NCI-H226 (cell line): ENCODE measurements at regions not wholly inside any gene's neighbourhood (a gene's known extent, or its start where the extent isn't known, plus 50 kb on each side); places are given as distances from the start of the nearest gene placed in this dataset.
"Not testable (repeated sequence)": the region's sequence is repeated elsewhere in the genome, so short reads cannot be mapped to it uniquely, and the experiment has no call there.

Experiments used
- DNase-seq: peaks from one replicate; pipeline ENCODE4 v3.0.0-alpha.2; 2015

DNA sequence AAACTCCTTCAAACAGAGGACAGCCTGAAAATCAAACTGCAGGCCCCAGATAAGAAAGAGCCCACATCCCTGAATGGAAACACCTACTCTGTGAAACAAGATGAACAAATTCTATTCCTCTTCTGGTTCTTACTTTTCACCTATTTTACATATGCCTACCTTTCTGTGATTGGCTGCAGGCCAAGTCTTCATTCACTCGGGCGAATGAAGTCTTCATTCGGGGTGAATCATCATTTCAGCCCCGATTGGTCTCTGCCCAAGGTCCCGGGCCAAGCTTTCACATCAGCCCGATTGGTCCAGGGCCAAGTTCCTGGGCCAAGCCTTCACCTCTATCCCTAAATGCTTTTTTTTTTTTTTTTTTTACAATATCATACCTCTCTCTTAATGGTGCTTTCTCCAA is 529.8 kb upstream of the ACTRT1 start:
- DNase-seq, result no peak

DNA sequence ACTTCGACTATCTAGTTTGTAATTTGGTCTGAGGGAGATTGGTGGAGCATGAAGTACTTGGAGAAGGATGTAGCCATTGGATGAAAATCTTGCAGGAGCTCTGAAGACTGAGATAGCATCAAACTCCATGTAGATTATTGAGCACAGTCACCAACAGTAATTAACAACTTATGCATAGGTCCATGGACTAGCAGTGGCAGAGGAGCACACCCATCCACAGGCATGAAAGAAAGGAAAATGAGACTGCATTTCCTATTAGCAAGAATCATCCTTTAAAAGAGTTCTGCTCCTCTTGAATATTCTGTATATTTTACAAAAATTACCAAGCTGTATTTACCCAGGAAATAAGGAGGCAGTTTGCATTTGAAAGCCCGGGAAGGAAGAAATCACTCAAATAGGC is 529.4 kb upstream of the ACTRT1 start:
- no peak for DNase-seq

DNA sequence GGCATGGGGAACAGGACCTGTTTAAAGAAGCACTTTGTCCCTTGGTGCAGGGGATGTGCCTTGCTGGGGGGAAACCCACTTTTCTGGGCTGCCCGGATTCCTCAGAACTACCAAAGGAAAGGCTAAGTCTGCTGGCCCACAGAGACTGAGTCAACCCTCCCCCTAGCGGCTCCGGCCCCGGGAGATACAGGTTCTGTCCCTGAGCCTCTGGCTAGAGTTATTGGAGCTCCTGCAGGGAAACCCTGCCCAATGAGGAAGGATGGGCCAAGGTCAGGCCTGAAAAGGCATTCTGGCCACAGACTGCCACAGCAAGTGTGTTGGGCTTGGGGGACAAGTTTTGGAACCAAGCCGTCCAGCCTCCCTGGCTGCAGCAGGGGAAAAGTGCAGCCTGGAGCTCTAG is 490.9 kb upstream of the ACTRT1 start:
- no peak for DNase-seq

DNA sequence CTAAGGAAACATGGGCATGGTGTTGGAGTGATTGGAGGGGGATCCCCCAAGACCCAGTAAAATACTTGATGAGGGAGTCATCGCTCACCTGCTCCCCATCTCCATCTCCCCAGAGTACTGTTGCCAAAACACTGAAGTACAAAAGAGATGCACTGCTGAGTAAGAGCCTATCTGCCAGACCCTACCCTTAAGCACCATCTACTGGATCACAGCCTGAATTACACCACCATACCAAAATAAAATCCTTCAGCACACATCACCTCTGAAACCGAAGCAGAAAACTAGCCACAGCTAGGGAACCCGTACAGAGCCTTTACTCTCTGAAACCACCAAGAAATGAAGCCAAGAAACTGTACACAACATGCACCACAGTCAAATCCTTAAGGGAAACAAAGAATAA is 466.3 kb upstream of the ACTRT1 start:
- DNase-seq, result no peak

DNA sequence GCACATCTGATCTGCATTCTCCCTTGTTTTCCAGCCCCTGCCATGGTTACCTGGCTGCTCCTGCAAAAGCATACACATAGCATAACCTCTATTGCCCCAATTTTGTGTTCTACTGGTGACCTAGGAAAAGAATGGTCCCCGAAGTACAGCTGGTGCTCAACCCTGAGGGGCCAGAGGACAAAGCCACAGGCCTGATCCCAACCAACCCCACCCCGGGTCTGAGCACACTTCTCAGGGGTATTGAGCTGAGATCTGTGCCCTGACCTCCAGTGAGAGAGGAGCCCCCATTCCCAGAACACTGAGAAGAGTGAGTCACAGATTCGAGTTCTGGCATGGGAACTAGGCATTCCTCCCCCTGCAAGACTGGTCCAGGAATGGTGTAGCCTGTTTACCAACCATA is 465.5 kb upstream of the ACTRT1 start:
- DNase-seq, result no peak

DNA sequence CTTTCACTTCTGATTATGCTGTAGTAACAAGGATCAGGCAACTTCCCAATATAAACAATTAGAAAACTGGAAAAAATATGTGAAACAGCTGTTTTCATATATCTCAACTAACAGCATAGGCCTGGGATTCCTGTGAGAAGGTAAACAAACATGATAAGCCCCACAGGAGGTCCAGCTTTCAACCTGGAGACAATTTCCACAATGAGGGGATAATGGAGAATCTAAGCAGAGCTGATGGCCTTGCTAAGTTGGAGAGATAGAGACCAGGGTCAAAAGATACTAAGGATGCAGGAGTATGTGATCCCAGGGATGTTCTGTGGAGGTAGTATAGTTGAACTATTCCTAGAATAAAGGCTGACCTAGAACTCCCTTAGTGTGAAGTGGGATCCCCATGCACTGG is 452.3 kb upstream of the ACTRT1 start:
- DNase-seq, result no peak

DNA sequence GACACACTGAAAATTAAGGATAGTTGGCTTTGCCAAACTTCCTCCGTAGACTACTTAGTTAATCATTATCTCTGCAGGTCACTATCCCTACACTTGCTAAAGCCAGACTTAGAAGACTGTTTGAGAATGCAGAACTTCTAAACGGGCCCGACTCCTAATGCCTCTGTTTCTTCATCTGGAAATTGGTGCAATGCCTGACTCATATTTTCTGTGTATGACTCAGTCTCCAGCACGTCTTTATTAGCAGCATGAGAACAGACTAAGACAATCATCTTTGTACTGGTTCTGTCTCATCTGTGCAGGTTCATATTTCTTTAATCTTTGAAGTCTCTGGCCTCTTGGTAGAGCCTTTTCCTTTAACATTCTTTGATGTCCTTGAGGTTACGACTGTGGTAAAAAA is 411.9 kb upstream of the ACTRT1 start:
- no peak for DNase-seq

DNA sequence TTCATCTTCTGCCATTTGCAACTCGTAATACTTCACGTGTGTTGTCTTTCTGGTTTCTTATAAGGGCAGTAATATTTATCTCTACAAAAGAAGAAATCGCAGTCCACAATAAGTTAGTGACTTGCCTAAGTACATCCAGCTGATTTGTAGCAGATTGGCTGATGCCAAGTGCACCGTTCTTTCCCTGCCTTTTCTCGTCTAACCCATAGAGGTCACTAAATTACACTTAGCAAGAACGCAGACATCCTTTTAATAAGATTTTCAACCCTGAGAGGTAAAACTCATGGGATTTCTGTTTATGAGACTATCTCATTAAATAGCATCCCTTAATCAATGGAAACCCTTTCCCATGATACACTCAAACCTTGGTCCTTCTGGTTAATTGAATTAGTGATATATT is 408.6 kb upstream of the ACTRT1 start:
- DNase-seq, result no peak

DNA sequence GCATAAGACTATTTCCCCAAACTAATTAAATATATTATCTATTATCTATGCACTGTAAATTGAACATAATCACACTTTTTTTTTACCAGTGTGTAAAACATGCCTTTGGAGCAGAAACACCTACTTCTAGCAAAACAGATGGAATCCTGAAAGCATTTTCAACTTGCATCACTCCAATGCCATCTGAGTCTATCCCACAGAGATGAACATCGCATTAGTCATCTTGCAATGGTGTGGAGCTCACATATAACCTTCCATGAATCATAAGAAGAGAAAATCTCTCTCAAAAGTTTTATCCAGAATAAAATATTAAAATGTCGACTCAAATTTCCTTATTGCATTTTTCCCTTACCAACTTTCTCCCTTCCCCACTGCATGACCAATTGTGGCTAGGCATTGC is 406.7 kb upstream of the ACTRT1 start:
- DNase-seq, result no peak

DNA sequence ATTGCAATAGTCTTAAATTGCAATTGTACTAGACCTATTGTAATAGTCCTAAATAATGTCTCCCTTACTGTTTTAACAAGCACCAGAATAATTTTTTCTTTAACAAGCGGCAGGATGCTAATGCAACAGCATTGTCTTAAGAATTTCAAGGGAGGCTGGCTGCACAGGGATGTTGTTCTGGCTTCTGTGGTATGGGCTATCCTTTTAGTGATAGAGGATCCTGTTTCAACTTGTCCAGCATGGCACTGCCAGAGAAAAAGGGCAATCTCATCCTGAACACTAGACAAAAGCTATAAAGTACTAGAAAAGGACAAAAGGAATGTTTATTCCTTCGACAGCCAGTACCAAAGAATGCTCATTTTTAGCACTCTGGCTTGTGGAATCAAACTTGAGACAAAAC is 405.5 kb upstream of the ACTRT1 start:
- no peak for DNase-seq

DNA sequence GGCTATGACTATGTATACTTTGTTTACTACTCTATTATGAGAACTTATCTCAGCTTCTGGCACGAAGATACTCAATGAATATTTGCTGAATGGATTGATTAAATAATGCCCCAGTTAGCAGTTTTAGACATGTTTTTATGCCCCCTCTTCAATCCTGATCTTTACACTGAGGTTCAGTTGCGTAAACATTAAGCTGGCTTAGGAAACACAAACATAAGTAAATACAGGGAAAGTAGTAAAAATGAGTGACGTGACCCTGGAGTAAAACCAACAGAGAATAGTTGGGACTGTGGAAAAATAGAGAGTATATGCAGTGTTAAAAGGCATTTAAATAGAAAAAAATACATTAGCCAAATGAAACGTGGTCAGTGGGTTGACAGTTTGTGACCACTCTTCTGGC is 387.0 kb upstream of the ACTRT1 start:
- DNase-seq, result no peak

DNA sequence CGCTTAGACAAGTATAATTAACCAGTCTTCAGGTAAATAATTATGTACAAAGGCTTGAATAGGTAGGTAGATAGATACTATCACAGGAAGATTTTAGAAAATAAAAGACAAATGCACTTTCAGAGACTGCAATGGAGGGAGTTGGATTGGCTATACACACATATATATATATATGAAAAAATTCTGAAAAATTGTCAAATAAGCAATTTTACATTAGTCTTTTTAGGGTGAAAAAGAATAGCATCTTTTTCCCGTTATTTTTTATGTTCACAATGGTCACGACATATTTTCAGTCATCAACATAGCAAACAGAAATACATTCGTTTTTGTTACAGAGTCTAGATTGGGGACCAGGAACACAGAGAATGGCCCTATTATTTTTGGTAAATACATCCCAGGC is 385.9 kb upstream of the ACTRT1 start:
- no peak for DNase-seq

DNA sequence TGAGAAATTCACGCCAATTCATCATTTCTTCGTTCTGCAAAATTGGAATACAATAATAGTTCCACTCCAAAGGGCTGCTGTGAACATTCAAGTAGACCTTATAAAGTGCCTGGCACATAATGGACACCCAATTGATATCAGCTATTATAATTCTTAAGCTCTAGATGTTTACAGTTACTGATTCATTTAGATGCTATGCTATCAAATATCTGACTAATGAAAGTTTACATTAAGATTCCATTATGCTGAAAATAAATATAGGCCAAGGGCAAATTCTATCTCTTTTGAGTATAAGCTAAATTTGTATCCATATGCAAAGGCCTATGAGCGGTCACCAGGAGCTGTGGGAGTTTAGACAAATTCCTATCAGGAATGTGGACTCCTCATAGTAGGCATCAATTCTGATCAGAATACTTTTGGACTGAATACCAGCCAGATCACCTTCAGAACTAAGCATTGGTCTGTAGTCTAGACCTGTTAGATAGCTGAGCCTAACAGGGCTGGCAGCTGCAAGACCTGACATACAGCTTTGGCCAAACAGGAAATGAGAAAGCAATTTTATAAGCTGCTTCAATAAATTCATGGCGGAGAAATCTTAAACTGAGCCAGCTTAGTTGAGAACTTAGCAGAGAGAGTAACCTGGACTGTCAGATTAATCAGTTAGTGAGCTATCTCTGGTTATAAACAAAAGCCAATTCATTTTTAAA is 384.3 kb upstream of the ACTRT1 start:
- DNase-seq, result no peak

DNA sequence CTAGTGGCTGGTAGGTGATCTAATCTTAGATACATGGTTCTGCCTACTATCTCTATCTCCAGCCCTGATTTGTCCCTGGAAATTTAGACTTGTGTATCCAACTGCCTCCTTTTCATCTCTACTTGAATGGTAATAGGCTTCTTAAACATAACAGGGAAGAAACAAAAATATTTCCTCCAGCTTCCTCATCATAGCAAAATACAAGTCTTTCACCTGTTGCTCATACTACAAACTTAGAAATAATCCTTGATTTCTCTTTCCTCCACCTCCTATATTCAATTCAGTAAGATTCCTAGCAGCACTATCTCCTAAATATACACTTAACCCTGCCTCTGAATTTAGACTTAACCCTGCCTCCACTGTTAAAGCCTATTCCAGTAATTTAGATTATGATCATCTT is 373.3 kb upstream of the ACTRT1 start:
- DNase-seq, result no peak

DNA sequence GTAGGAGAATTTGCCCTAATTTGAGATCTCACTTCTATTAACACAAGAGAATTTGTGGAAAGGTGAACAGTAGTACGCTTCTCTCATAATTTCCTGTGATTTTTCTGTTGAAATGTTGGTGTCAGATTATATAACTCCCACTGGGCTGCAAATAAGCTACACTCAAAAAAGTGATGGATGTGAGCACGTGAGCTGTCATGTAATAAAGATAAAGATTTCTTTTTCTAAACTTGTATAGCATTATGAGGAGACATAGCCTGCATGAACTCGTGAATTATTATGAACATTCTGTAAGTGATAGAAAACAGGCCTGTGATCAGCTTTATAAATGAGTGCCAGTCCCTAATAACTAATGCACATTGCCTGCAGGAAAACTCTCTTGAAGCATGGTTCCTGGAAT is 356.6 kb upstream of the ACTRT1 start:
- no peak for DNase-seq

DNA sequence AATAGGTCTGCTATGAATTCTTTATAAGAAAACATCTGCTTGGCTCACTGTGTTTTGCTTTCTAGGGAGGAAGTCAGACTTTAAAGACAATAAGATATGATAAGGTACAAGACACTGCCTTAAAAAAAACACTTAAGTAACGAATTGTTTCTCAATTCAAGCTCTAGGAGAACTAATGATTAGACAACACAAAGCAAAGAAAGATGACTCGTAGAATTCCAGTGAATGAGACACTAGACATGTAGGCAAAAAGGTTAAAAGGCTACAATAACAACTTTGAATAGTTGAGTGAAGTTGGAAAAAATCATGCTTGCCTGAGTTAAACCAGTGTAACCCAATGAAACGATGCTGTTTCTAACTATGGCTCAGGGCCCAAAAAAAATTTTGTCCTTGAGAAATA is 344.4 kb upstream of the ACTRT1 start:
- no peak for DNase-seq

DNA sequence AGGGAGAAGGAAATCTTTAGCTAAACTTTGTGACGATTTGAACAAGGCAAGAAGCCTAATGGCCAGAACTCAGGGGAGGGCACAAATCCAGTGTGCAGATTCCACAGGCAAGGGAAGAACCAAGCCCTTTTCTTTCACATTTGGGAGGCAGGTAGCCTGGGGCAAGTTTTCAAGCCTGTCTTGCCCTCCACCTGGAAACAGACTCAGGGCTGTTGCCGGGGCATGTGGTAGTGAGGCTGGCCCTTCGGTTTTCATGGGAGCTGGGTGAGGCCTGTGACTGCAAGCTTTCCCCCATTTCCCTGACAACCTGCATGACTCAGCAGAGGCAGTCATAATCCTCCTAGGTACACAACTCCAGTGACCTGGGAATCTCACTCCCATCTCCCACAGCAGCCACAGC is 331.6 kb upstream of the ACTRT1 start:
- DNase-seq, result not testable (repeated sequence)

DNA sequence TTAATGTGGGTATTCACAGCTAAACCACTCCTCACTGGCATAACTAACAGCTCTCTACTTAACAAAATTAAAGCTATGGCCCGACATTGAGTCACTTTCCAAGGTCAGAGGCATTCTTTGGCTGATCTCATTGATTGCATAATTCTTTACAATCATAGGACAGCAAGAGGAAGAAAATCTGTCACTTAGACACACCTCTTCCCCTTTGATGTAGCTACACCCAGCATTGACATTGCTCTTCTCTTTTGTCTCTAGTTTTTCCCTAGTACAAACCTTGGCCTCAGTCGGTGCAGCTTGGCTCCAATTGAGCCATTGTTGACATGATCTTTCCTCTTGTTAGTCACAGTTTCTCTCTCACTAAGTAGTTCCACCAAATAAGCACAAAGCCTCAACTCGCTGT is 313.3 kb upstream of the ACTRT1 start:
- no peak for DNase-seq

DNA sequence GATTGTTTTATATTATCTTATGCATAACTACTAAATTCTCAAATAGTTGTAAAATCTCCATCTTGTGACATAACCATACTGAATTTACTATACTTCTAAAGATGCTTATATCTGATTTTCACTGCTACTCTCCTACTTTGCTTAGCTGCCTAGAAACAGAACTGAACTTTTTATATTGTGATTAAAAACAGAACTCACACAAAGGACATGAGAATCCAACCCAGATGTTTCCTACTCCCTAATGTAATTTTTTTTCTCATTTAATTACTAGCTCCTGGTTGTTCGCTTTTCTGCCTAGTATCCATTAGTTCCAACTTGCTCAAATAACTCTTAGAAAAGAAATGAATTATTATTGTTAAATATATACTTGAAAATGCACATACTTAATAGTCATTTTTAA is 283.5 kb upstream of the ACTRT1 start:
- DNase-seq, result no peak

DNA sequence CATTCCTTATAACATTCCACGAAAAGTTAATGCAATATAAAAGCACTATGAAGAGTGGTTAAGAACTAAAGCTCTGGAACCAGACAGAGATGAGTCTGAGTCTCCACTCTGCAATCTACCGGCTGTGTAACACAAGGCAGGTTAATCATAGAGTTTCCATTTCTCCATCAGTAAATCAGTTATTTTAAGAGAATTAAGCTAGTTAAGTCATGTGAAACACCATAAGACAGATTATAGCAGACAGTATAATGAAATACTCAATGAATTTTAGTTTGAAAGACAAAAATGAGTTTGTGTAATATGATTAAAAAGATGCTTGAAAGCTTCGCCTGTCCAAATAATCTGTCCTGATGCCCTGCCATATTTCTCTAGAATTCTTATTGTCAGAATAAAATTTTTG is 282.6 kb upstream of the ACTRT1 start:
- no peak for DNase-seq

DNA sequence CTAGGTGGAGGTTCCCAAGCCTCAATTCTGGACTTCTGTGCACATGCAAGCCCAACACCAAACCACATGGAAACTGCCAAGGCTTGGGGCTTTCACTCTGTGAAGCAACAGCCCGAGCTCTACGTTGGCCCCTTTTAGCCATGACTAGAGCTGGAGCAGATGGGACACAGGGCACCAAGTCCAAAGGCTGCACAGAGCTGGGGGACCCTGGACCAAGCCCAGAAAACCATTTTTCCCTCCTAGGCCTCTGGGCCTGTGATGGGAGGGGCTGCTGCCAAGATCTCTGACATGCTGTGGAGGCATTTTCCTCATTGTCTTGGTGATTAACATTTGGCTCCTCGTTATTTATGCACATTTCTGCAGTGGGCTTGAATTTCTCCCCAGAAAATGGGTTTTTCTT is 258.7 kb upstream of the ACTRT1 start:
- no peak for DNase-seq

DNA sequence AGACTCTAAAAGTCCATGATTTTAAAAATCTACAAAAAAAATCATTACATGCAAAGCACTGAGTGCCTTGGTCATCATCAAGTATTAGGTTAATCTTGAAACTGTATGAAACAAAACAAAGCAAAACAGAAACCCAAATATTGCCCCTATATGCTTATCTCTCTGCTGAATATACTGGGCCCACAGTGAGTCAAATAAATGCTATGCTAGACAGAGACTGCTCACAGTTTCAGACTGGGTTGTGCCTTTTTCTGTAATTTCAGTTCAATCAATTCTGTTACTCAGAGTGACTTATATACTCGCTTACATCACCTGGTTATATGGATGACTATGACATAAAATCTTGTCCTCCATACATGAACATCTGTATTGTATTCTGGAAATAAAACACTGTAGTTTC is 257.1 kb upstream of the ACTRT1 start:
- DNase-seq, result no peak

DNA sequence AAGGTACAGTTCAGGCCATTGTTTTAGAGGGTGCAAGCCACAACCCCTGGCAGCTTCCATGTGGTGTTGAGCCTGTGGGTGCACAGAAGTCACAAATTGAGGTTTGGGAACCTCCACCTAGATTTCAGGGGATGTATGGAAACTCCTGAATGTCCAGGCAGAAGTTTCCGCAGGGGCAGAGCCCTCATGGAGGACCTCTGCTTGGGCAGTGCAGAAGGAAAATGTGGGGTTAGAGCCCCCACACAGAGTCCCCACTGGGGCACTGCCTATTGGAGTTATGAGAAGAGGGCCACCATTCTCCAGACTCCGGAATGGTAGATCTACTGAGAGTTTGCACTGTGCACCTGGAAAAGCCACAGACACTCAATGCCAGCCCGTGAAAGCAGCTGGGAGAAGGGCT is 242.0 kb upstream of the ACTRT1 start:
- DNase-seq, result no peak

DNA sequence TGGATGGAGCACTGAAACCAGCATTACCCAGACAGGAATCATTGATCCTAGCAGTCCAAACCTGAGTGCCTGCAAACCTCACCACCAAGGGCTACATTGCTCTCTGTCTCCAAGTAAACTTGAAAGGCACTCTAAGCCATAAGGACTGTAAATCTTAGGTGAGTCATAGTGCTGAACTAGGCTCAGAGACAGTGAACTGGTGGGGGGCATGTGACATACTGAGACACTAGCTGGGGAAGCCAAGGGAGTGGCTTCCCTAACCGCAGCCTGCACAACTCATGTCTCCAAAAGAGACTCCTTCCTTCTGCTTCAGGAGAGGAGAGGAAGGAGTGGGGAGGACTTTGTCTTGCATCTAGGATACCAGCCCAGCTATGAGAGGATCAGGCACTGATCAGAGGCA is 235.5 kb upstream of the ACTRT1 start:
- DNase-seq, result no peak

DNA sequence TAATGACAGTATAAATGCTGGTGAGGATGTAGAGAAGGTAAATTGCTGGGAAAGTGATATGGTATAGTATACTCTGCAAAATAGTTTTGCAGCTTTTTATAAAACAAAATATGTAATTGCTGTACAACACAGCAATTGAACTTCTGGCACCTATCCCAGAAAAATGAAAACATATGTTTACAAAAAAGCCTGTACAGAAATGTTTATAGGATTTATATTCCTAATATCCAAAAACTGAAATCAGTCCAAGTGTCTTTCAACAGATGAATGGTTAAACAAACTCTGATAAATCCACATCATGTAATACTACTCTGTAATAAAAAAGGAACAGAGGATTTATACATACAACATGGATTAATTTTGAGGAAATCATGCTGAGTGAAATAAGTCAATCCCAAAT is 198.4 kb upstream of the ACTRT1 start:
- DNase-seq, result no peak

DNA sequence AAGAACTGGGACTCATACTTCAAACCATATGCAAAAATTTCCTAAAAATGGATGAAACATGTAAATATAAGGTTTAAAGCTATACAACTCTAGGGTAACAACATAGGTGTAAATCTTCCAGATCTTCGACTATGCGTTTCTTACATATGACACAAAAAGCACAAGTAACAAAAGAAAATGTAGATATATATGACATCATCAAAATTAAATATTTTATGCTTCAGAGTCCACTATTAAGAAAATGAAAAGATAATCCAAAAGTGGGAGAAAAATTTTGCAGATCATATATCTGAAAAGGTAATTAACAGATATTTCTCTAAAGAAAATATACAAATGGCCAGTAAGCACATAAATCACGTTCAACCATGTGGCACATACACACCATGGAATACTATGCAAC is 164.2 kb upstream of the ACTRT1 start:
- no peak for DNase-seq
